Ishikawa (cell line): ENCODE measurements at regions not wholly inside any gene's neighbourhood (a gene's known extent, or its start where the extent isn't known, plus 50 kb on each side); places are given as distances from the start of the nearest gene placed in this dataset.

Experiments used
- CEBPB ChIP-seq: IDR thresholded peaks from 2 replicates; pipeline ENCODE4 v1.6.1; 2012
- CREB1 ChIP-seq: IDR thresholded peaks from 2 replicates; pipeline ENCODE4 v1.6.1; 2012; ENCODE audit warnings: low read depth
- EGR1 ChIP-seq: IDR thresholded peaks from 2 replicates; pipeline ENCODE4 v1.6.1; 2012
- EP300 ChIP-seq: IDR thresholded peaks from 2 replicates; pipeline ENCODE4 v1.6.1; 2012; ENCODE audit warnings: borderline replicate concordance
- FOXM1 ChIP-seq: IDR thresholded peaks from 2 replicates; pipeline ENCODE4 v1.6.1; 2012; ENCODE audit warnings: low read depth, borderline replicate concordance
- MAX ChIP-seq: IDR thresholded peaks from 2 replicates; pipeline ENCODE4 v1.6.1; 2012
- NFIC ChIP-seq: IDR thresholded peaks from 2 replicates; pipeline ENCODE4 v1.6.1; 2012
- RAD21 ChIP-seq: IDR thresholded peaks from 2 replicates; pipeline ENCODE4 v1.6.1; 2012; ENCODE audit warnings: low read depth
- REST ChIP-seq: IDR thresholded peaks from 2 replicates; pipeline ENCODE4 v1.6.1; 2012; ENCODE audit warnings: low read depth, mild to moderate bottlenecking
- TAF1 ChIP-seq: IDR thresholded peaks from 2 replicates; pipeline ENCODE4 v1.6.1; 2012; ENCODE audit warnings: low read depth, mild to moderate bottlenecking
- TCF12 ChIP-seq: IDR thresholded peaks from 2 replicates; pipeline ENCODE4 v1.6.1; 2012; ENCODE audit warnings: low read depth
- TEAD4 ChIP-seq: IDR thresholded peaks from 2 replicates; pipeline ENCODE4 v1.6.1; 2012
- USF1 ChIP-seq: IDR thresholded peaks from 2 replicates; pipeline ENCODE4 v1.6.1; 2012
- YY1 ChIP-seq: IDR thresholded peaks from 2 replicates; pipeline ENCODE4 v1.6.1; 2012; ENCODE audit warnings: low read depth

DNA sequence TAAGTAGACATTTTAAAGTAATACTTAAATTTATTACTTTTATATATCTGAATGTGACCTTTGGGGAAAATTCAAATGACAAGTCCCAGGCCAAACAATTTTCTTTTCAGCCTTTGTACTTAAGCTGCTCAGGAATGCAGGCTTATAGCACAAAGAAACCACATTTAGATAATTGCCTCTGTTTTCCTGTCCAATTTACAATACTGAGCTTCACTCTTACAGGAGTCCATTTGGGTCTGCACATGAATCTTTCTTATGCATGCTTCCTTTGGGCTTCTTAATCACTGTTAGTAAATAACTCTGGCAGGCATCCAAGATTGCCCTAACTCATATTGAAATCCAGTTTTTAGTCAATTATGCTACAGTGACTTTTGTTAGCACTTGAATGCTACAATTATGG lies 459.4 kb upstream of the TGFBR2 start:
- TF ChIP-seq TAF1: no peak
- TF ChIP-seq YY1: no peak
- no peak for TF ChIP-seq TCF12
- no peak for TF ChIP-seq EP300
- TF ChIP-seq CREB1: no peak
- no peak for TF ChIP-seq FOXM1
- no peak for TF ChIP-seq REST
- no peak for TF ChIP-seq EGR1
- TF ChIP-seq USF1: no peak
- TF ChIP-seq MAX: no peak
- TF ChIP-seq NFIC: no peak
- TF ChIP-seq CEBPB: no peak
- TF ChIP-seq RAD21: no peak
- no peak for TF ChIP-seq TEAD4
